Kidney epithelial cell (primary cell): ENCODE measurements at regions not wholly inside any gene's neighbourhood (a gene's known extent, or its start where the extent isn't known, plus 50 kb on each side); places are given as distances from the start of the nearest gene placed in this dataset.
"Not testable (repeated sequence)": the region's sequence is repeated elsewhere in the genome, so short reads cannot be mapped to it uniquely, and the experiment has no call there.

Experiments used
- DNase-seq: peaks from one replicate; pipeline ENCODE4 v3.0.0-alpha.2; 2010; ENCODE audit warnings: low read depth
- H3K27me3 ChIP-seq: 2 replicates; pipeline ENCODE4 v1.6.0; 2011; ENCODE audit warnings: low read length; ENCODE audit not compliant: control insufficient read depth, insufficient read depth
- H3K36me3 ChIP-seq: 2 replicates; pipeline ENCODE4 v1.5.1; 2011; ENCODE audit warnings: low read length; ENCODE audit not compliant: control insufficient read depth, insufficient read depth
- H3K4me3 ChIP-seq: 2 replicates; pipeline ENCODE4 v1.5.1; 2011; ENCODE audit warnings: low read depth, mild to moderate bottlenecking, control low read depth, low read length
- TF ChIP-seq, protein P1 (sequence below): IDR thresholded peaks from 2 replicates; pipeline ENCODE4 v1.5.1; 2011; ENCODE audit warnings: mild to moderate bottlenecking, moderate library complexity, low read length, control low read depth, inconsistent platforms; ENCODE audit not compliant: insufficient read depth, poor library complexity, severe bottlenecking

- H3K4me3 ChIP-seq, result no peak overlapping the region
- H3K36me3 ChIP-seq, result no peaks in the 10 kb centered on the region
- H3K27me3 ChIP-seq, result no peaks in the 10 kb centered on the region
- no peak for DNase-seq
- TF ChIP-seq, protein P1, sequence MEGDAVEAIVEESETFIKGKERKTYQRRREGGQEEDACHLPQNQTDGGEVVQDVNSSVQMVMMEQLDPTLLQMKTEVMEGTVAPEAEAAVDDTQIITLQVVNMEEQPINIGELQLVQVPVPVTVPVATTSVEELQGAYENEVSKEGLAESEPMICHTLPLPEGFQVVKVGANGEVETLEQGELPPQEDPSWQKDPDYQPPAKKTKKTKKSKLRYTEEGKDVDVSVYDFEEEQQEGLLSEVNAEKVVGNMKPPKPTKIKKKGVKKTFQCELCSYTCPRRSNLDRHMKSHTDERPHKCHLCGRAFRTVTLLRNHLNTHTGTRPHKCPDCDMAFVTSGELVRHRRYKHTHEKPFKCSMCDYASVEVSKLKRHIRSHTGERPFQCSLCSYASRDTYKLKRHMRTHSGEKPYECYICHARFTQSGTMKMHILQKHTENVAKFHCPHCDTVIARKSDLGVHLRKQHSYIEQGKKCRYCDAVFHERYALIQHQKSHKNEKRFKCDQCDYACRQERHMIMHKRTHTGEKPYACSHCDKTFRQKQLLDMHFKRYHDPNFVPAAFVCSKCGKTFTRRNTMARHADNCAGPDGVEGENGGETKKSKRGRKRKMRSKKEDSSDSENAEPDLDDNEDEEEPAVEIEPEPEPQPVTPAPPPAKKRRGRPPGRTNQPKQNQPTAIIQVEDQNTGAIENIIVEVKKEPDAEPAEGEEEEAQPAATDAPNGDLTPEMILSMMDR, result no peak
Observed at GRCh38 chr18:2236232-2236631, 335.1 kb downstream of the METTL4 start.

- TF ChIP-seq, protein P1, result no peak
- no peak overlapping the region for H3K4me3 ChIP-seq
- DNase-seq, result no peak
- H3K27me3 ChIP-seq, result no peaks in the 10 kb centered on the region
- no peaks in the 10 kb centered on the region for H3K36me3 ChIP-seq
Observed at GRCh38 chr18:2237706-2238105, 333.6 kb downstream of the METTL4 start.

DNA sequence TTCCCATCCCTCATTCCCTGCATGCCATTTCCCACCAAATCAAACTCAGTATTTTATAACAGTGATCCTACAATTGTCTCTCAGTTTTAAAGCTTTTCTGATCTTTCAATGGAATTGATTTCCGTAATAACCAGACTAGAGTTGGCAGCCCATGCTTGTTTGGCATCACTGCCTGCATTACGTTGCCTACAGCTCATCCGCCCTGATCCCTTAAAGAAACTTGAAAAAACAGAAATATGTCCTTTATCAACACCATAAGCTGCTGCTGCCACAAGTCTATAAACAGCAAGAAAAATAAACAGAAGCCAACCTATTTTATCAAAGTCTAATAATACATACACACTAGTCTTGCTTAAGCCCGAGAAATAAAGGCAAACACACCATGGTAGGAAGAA, 331.0 kb downstream of the METTL4 start:
- Histone ChIP-seq H3K36me3 (no peaks in the 10 kb centered on the region), H3K4me3 (no peak overlapping the region), H3K27me3 (no peaks in the 10 kb centered on the region)
- no peak for DNase-seq
- TF ChIP-seq, protein P1, result no peak

- TF ChIP-seq, protein P1, result no peak
- no peak for DNase-seq
- H3K4me3 ChIP-seq, result no peak overlapping the region
- no peaks in the 10 kb centered on the region for H3K36me3 ChIP-seq
- no peaks in the 10 kb centered on the region for H3K27me3 ChIP-seq
Observed at GRCh38 chr18:2244641-2245040, 326.7 kb downstream of the METTL4 start.

DNA sequence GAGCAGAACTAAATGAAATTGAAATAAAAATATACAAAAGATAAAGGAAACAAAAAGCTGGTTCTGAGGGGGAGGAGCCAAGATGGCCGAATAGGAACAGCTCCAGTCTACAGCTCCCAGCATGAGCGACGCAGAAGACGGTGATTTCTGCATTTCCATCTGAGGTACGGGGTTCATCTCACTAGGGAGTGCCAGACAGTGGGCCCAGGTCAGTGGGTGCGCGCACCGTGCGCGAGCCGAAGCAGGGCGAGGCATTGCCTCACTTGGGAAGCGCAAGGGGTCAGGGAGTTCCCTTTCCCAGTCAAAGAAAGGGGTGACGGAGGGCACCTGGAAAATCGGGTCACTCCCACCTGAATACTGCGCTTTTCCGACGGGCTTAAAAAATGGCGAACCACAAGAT, 324.2 kb downstream of the METTL4 start:
- not testable (repeated sequence) for H3K27me3 ChIP-seq, H3K36me3 ChIP-seq, DNase-seq, H3K4me3 ChIP-seq

DNA sequence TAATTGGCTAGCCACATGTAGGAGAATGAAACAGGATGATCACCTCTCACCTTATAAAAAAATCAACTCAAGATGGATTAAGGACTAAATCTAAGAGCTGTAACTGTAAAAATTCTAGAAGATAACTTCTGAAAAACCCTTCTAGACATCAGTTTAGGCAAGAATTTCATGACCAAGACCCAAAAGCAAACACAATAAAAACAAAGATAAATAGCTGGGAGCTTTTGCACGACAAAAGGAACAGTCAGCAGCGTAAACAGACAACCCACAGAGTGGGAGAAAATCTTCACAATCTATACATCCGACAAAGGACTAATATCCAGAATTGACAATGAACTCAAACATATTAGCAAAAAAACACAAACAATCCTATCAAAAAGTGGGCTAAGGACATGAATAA, 316.3 kb downstream of the METTL4 start:
- no peaks in the 10 kb centered on the region for H3K27me3 ChIP-seq
- no peak for DNase-seq
- H3K36me3 ChIP-seq, result no peaks in the 10 kb centered on the region
- no peak overlapping the region for H3K4me3 ChIP-seq
- TF ChIP-seq, protein P1, result no peak
